ENCODE measurements at regions not wholly inside any gene's neighbourhood (a gene's known extent, or its start where the extent isn't known, plus 50 kb on each side); places are given as distances from the start of the nearest gene placed in this dataset.

- no peak overlapping the region for H3K27ac ChIP-seq
- H3K27me3 ChIP-seq (replicated peaks), result no peaks in the 10 kb centered on the region
- H3K36me3 ChIP-seq (replicated peaks), result no peaks in the 10 kb centered on the region
- no peak for DNase-seq
- TF ChIP-seq CTCF (IDR thresholded peaks at IDR 0.05; ENCODE audit: low read depth, low read length, missing control alignments), result no peak
- in situ Hi-C loops (cut with HindIII; ENCODE audit: low pct_ligation_motif_present, low sequenced_read_pairs), result no loop called here
- H3K4me3 ChIP-seq (ENCODE audit: low read depth, low read length), result no peak overlapping the region
These were observed 517.5 kb downstream of the TFAP2B start for GRCh38 chr6:51336185-51336584.

GRCh38 chr6:51337277-51337676 is 518.6 kb downstream of the TFAP2B start:
- no peaks in the 10 kb centered on the region for H3K36me3 ChIP-seq (replicated peaks)
- no peak for TF ChIP-seq CTCF (IDR thresholded peaks at IDR 0.05; ENCODE audit: low read depth, low read length, missing control alignments)
- H3K27ac ChIP-seq, result no peak overlapping the region
- H3K4me3 ChIP-seq (ENCODE audit: low read depth, low read length), result no peak overlapping the region
- no peaks in the 10 kb centered on the region for H3K27me3 ChIP-seq (replicated peaks)
- no peak for DNase-seq
- in situ Hi-C loops (cut with HindIII; ENCODE audit: low pct_ligation_motif_present, low sequenced_read_pairs), result no loop called here

GRCh38 chr6:51339108-51339507 is 520.4 kb downstream of the TFAP2B start:
- H3K4me3 ChIP-seq (ENCODE audit: low read depth, low read length), result no peak overlapping the region
- no peaks in the 10 kb centered on the region for H3K27me3 ChIP-seq (replicated peaks)
- no peak for TF ChIP-seq CTCF (IDR thresholded peaks at IDR 0.05; ENCODE audit: low read depth, low read length, missing control alignments)
- H3K27ac ChIP-seq, result no peak overlapping the region
- no peak for DNase-seq
- in situ Hi-C loops (cut with HindIII; ENCODE audit: low pct_ligation_motif_present, low sequenced_read_pairs), result no loop called here
- no peaks in the 10 kb centered on the region for H3K36me3 ChIP-seq (replicated peaks)

- Histone ChIP-seq H3K4me3 (ENCODE audit: low read depth, low read length) (no peak overlapping the region), H3K27ac (no peak overlapping the region), H3K36me3 (replicated peaks) (no peaks in the 10 kb centered on the region), H3K27me3 (replicated peaks) (no peaks in the 10 kb centered on the region)
- TF ChIP-seq CTCF (IDR thresholded peaks at IDR 0.05; ENCODE audit: low read depth, low read length, missing control alignments), result no peak
- in situ Hi-C loops (cut with HindIII; ENCODE audit: low pct_ligation_motif_present, low sequenced_read_pairs), result no loop called here
- no peak for DNase-seq
These were observed 521.1 kb downstream of the TFAP2B start for GRCh38 chr6:51339728-51340127.

GRCh38 chr6:51342393-51342792 is 523.7 kb downstream of the TFAP2B start:
- Histone ChIP-seq H3K4me3 (ENCODE audit: low read depth, low read length) (no peak overlapping the region), H3K36me3 (replicated peaks) (no peaks in the 10 kb centered on the region), H3K27me3 (replicated peaks) (no peaks in the 10 kb centered on the region), H3K27ac (no peak overlapping the region)
- in situ Hi-C loops (cut with HindIII; ENCODE audit: low pct_ligation_motif_present, low sequenced_read_pairs), result no loop called here
- no peak for DNase-seq
- no peak for TF ChIP-seq CTCF (IDR thresholded peaks at IDR 0.05; ENCODE audit: low read depth, low read length, missing control alignments)

- Histone ChIP-seq H3K36me3 (replicated peaks) (no peaks in the 10 kb centered on the region), H3K27ac (no peak overlapping the region), H3K27me3 (replicated peaks) (no peaks in the 10 kb centered on the region), H3K4me3 (ENCODE audit: low read depth, low read length) (no peak overlapping the region)
- in situ Hi-C loops (cut with HindIII; ENCODE audit: low pct_ligation_motif_present, low sequenced_read_pairs), result no loop called here
- no peak for DNase-seq
- no peak for TF ChIP-seq CTCF (IDR thresholded peaks at IDR 0.05; ENCODE audit: low read depth, low read length, missing control alignments)
These were observed 531.2 kb downstream of the TFAP2B start for GRCh38 chr6:51349857-51350256.

Data from brain microvascular endothelial cell (primary cell).